ENCODE measurements at regions not wholly inside any gene's neighbourhood (a gene's known extent, or its start where the extent isn't known, plus 50 kb on each side); places are given as distances from the start of the nearest gene placed in this dataset.

- H3K4me3 ChIP-seq (ENCODE audit: low read length), result no peak overlapping the region
- no peak for DNase-seq (ENCODE audit: low read depth)
- no peak for TF ChIP-seq CTCF (conservative IDR thresholded peaks at IDR 0.05; ENCODE audit: low read depth, low read length)
Observed at GRCh38 chr22:44610071-44610470, 91.9 kb upstream of the PRR5 start.

GRCh38 chr22:44609400-44609988, 92.5 kb upstream of the PRR5 start:
- no peak for DNase-seq (ENCODE audit: low read depth)
- no peak overlapping the region for H3K4me3 ChIP-seq (ENCODE audit: low read length)
- no peak for TF ChIP-seq CTCF (conservative IDR thresholded peaks at IDR 0.05; ENCODE audit: low read depth, low read length)

- H3K4me3 ChIP-seq (ENCODE audit: low read length), result no peak overlapping the region
- TF ChIP-seq CTCF (conservative IDR thresholded peaks at IDR 0.05; ENCODE audit: low read depth, low read length), result no peak
- DNase-seq (ENCODE audit: low read depth), result no peak
Observed at GRCh38 chr22:44608597-44609399, 93.2 kb upstream of the PRR5 start.

GRCh38 chr22:44606126-44606525, 95.9 kb upstream of the PRR5 start:
- no peak overlapping the region for H3K4me3 ChIP-seq (ENCODE audit: low read length)
- TF ChIP-seq CTCF (conservative IDR thresholded peaks at IDR 0.05; ENCODE audit: low read depth, low read length), result no peak
- no peak for DNase-seq (ENCODE audit: low read depth)

GRCh38 chr22:44605486-44605885, 96.5 kb upstream of the PRR5 start:
- H3K4me3 ChIP-seq (ENCODE audit: low read length), result no peak overlapping the region
- no peak for DNase-seq (ENCODE audit: low read depth)
- TF ChIP-seq CTCF (conservative IDR thresholded peaks at IDR 0.05; ENCODE audit: low read depth, low read length), result no peak

- H3K4me3 ChIP-seq (ENCODE audit: low read length), result no peak overlapping the region
- no peak for DNase-seq (ENCODE audit: low read depth)
- no peak for TF ChIP-seq CTCF (conservative IDR thresholded peaks at IDR 0.05; ENCODE audit: low read depth, low read length)
Observed at GRCh38 chr22:44604991-44605390, 97.0 kb upstream of the PRR5 start.

- no peak overlapping the region for H3K4me3 ChIP-seq (ENCODE audit: low read length)
- TF ChIP-seq CTCF (conservative IDR thresholded peaks at IDR 0.05; ENCODE audit: low read depth, low read length), result no peak
- DNase-seq (ENCODE audit: low read depth), result no peak
Observed at GRCh38 chr22:44604455-44604854, 97.5 kb upstream of the PRR5 start.
